ENCODE measurements at regions not wholly inside any gene's neighbourhood (a gene's known extent, or its start where the extent isn't known, plus 50 kb on each side); places are given as distances from the start of the nearest gene placed in this dataset.
"Not testable (repeated sequence)": the region's sequence is repeated elsewhere in the genome, so short reads cannot be mapped to it uniquely, and the experiment has no call there.

GRCh38 chr6:97450087-97450486, 167.1 kb upstream of the MMS22L start:
- no peak for DNase-seq (ENCODE audit: low read depth in 2 of 2)

- DNase-seq (ENCODE audit: low read depth in 2 of 2) = no peak
Measured at GRCh38 chr6:97456070-97456469, 173.1 kb upstream of the MMS22L start.

- DNase-seq (ENCODE audit: low read depth in 2 of 2) = no peak
Measured at GRCh38 chr6:97459535-97459934, 176.5 kb upstream of the MMS22L start.

- no peak for DNase-seq (ENCODE audit: low read depth in 2 of 2)
Measured at GRCh38 chr6:97459986-97460385, 177.0 kb upstream of the MMS22L start.

- no peak for DNase-seq (ENCODE audit: low read depth in 2 of 2)
Measured at GRCh38 chr6:97460394-97461080, 177.5 kb upstream of the MMS22L start.

- DNase-seq (ENCODE audit: low read depth in 2 of 2) = no peak
Measured at GRCh38 chr6:97461218-97461617, 178.2 kb upstream of the MMS22L start.

GRCh38 chr6:97462031-97462430, 179.0 kb upstream of the MMS22L start:
- DNase-seq (ENCODE audit: low read depth in 2 of 2) = no peak

- no peak for DNase-seq (ENCODE audit: low read depth in 2 of 2)
Measured at GRCh38 chr6:97462938-97463598, 180.1 kb upstream of the MMS22L start.

GRCh38 chr6:97465877-97466561, 183.0 kb upstream of the MMS22L start:
- DNase-seq (ENCODE audit: low read depth in 2 of 2) = no peak

- DNase-seq (ENCODE audit: low read depth in 2 of 2) = no peak
Measured at GRCh38 chr6:97468981-97469380, 186.0 kb upstream of the MMS22L start.

GRCh38 chr6:97469451-97469850, 186.4 kb upstream of the MMS22L start:
- no peak for DNase-seq (ENCODE audit: low read depth in 2 of 2)

DNA sequence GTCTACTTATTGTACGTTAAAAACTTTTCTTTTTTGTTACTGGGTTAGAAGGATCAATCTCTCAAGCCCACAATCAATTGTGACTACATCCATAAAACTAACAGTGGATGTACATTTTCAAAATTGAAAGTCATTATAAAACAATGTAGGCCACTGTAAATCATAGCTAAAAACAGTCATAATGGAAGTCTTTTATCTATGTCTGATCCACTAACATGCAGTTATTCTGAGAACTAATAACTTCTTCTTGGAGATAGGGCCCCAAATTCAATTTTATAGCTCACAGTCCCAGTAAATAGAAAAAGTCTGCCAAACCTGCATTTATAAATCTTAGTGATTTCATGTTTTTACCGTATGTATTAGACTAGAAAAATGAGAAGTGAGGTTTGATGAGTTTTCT, 187.3 kb upstream of the MMS22L start:
- DNase-seq (ENCODE audit: low read depth in 2 of 2) = no peak

- DNase-seq (ENCODE audit: low read depth in 2 of 2) = no peak
Measured at GRCh38 chr6:97473979-97474378, 191.0 kb upstream of the MMS22L start.

- DNase-seq (ENCODE audit: low read depth in 2 of 2) = peak; percentile 51 to 71
Measured at GRCh38 chr6:97497713-97498331, 214.8 kb upstream of the MMS22L start.

GRCh38 chr6:97501853-97502252, 218.8 kb upstream of the MMS22L start:
- DNase-seq (ENCODE audit: low read depth in 2 of 2) = no peak

- DNase-seq (ENCODE audit: low read depth in 2 of 2) = no peak
Measured at GRCh38 chr6:97508646-97509045, 225.6 kb upstream of the MMS22L start.

DNA sequence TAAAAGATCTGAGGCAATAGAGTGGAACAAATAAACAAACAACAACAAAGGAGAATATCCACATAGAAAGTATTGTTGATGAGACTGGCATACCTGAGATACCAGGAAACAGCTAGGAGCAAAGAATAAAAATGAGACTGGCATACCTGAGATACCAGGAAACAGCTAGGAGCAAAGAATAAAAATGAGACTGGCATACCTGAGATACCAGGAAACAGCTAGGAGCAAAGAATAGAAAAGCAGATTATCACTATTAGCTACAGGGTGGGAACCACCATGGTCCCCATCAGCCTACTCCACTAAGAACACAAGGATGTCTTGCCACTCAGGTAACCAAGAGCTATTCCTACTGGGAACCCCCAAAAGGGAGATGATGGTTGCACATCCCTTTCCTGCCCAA, 230.2 kb upstream of the MMS22L start:
- DNase-seq (ENCODE audit: low read depth in 2 of 2) = not testable (repeated sequence)

DNA sequence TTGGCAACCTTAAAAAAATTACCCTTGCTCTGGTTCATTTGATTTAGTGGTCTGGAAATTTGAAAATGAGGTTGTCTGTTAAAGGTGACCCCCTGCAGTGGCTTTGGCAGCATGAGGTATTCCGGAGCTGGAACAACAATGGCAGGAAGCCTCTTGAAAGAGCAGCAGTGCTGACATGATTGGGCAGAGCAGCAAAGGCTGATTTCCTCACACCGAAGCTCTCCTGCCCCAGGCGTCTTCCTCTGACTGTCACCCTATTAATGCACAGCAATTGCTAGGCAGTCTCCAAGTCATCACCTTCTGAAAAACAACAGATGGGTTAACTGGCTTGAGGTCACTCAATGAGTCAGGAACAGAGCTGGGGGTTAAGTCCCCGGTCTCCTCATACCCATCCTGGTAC, 241.8 kb upstream of the MMS22L start:
- peak in 1 of 2 donors; percentile 4 for DNase-seq (ENCODE audit: low read depth in 2 of 2)

DNA sequence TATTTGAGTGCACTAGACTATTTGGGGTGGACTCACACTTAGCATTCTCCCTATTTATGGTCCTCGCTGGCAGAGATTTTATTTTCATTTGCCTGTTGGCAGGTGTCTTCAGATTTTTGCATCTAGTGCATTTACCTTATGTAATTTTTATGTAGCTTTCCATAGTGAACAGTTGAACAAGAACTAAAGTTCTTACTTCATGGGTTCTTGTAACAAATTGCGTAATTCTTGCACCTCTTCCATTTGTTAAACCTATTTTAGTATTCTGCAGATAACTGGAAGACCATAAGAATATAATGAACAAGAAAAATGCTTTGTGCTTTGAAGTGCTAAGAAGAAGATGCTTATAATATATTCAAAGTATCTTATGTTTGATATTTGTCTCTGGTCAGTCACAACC, 252.8 kb upstream of the MMS22L start:
- no peak for DNase-seq (ENCODE audit: low read depth in 2 of 2)

DNA sequence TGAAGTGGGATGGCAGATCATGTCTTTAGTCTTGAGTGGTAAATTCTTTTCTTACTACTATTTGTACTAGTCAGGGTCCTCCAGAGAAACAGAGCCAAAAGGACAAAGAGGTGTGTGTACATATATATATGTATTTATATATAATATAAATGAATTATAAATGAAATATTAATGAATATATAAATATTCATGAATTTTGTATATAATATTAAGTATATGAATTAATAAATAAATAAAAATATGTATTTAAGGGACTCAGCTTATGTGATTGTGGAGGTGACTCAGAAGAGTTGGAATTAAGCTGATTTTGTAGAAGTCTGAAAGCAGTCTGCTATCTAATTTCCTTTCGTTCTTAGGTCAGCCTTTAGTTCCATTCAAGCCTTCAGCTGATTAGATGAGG, 265.3 kb upstream of the MMS22L start:
- DNase-seq (ENCODE audit: low read depth in 2 of 2) = no peak

DNA sequence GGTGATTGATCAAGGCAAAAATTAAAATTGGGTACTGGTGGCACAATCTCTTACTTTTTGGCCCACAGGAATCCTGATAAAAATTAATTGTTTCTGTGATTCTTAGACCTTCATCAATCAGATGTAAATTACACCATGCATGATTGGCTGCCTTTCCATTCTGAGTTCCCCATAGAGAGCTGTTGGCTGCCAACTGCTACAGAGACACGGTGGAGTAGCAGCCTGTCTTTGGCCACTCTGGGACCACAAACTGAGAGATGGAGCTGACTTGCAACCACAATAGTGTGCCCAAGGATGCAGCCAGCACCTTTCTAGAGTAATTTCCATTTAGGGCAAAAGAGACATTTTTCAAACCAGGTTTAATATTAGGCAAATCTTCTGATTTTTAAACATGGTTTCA, 274.3 kb upstream of the MMS22L start:
- DNase-seq (ENCODE audit: low read depth in 2 of 2) = no peak

DNA sequence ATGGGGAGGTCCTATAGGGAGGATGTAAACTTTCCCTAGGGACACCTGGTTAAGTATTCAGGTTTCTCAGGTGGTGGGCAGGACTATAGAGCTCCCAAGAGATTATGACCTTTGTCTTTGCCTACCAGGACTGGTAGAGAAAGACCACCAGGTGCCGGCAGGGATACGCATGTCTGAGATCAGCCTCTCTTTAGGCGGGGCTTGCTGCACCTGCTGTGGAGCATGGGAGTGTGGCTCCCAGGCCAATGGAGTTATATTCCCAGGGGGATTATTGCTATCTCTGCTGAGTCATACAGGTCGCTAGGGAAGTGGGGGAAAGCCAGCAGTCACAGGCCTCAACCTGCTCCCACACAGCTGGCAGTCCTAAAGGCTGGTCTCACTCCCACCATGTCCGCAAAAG, 280.5 kb upstream of the MMS22L start:
- DNase-seq (ENCODE audit: low read depth in 2 of 2) = no peak
